Stimulated activated CD4-positive, alpha-beta T cell treated with anti-CD3 and anti-CD28 coated beads, Interleukin-1b, Interleukin-23, amount 100 ng/mL, for 48 hours (primary cell): ENCODE measurements at regions not wholly inside any gene's neighbourhood (a gene's known extent, or its start where the extent isn't known, plus 50 kb on each side); places are given as distances from the start of the nearest gene placed in this dataset.
"Not testable (repeated sequence)": the region's sequence is repeated elsewhere in the genome, so short reads cannot be mapped to it uniquely, and the experiment has no call there.

Source experiments
- DNase-seq: peaks from one replicate; pipeline ENCODE4 v3.0.0-alpha.2; 2020

DNA sequence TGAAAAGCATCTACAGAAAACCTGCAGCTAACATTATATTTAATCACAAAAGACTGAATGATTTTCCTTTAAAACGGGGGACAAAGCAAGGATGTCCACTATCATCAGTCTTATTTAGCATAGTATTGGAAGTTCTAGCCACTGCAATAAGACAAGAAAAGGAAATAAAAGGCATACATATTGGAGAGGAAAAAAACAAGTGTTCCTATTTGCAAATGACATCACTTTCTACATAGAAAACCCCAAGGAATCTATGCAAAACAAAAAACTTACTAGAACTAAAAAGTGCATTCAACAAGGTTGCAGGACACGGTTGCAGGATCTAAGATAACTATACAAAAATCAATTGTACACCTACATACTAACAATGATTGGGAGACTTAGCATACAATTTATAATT is 101.6 kb upstream of the MEF2A start:
- DNase-seq: no peak

DNA sequence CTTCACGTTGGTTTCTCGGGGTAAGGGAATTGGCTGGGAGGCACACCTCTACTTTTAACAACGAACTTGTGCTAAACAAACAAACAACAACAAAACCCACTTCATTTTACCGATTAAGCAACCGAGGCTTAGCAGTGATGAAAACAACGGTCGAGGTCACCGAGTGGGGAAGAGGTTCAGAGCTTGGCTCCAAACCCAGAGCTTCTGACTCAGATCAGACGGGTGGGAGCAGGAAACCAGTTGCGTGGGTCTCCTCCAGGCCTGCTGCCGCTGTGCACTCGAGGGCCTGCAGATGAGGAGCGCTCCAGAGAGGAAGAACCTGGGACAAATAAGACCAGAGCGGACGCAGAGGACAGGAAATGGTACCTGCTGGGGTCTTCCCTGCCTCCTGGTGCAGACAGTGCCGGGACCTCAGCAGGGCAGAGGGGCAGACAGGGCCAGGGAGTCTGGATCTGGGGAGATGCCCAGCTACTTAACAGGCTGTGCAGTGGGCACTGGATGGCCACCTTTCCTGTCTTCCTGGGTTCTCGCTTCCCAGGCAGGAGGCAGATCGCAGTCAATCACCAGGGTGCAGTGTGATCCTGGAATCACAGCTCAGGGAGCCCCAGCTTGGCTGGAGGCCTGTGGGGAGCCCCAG is 99.0 kb upstream of the MEF2A start:
- DNase-seq: no peak

GRCh38 chr15:99467338-99467720 is 98.5 kb upstream of the MEF2A start:
- no peak for DNase-seq

DNA sequence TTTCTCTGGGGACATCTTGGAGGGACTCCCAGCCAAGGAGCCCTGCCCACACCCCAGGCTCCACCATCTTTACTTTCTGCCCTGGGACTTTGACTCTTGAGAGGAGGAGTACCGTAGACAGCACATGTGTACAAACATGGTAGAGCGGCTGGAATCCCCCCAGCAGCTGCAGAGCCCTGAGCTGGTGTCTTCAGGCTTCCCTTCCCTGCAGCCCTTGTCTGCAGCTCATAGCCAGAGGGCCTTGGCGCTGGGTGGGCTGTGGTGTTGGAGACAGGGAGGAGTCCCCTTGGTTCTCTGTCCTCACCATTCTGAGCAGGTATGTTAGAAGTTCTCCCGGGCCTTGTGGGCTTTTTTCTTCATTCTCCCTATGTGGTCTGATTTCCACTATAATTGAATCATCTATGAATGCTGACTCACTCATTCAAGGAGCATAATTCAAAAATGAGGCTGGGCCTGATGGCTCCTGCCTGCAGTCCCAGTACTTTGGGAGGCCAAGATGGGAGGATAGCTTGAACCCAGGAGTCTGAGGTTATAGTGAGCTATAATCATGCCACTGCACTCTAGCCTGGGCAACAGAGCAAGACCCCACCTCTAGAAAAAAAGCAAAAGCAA is 97.8 kb upstream of the MEF2A start:
- DNase-seq: no peak

DNA sequence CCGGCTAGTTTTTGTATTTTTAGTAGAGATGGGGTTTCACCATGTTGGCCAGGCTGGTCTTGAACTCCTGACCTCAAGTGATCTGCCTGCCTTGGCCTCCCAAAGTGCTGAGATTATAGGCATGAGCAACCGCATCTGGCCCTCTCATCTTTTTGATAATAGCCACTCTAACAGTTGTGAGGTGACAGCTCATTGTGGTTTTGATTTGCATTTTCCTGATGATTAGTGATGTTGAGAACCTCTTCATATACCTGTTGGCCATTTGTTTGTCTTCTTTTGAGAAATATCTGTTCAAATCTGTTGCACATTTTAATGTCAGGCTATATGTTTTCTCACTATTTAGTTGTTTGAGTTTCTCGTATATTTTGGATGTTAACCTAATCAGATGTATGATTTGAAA is 95.6 kb upstream of the MEF2A start:
- DNase-seq: not testable (repeated sequence)

DNA sequence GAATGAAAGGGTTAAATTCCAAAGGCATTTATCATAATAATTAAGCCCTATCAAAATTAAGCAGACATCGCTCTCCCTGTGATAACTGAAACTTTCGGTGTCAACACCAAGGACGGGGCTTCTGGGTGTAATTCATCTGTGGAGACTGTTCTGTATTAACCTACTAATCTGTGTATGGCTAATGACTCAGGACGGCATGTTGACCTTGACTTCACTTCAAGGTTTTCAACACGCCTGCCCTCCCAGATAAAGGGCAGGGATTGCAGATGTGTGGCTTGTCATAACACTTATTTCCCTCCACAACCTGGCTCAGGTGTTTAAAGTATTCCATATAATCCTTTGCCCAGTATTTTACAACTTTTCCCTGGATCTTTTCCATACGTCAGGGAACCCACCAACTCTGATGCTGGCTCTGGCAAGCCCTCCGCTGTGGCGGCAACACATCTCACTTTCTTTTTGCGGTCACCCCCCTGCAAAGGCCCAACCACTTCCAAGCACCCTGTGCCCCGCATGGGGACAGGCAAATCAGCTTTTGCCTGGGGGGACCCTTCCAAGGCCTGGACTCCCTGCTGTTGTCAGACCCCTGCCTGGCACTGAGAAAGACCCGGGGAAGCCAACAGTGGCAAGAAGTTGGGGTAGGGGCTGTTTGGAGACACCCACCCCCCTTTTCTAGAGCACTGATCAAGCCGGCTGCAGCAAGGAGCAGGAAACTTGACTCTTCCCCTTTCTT is 93.2 kb upstream of the MEF2A start:
- no peak for DNase-seq

DNA sequence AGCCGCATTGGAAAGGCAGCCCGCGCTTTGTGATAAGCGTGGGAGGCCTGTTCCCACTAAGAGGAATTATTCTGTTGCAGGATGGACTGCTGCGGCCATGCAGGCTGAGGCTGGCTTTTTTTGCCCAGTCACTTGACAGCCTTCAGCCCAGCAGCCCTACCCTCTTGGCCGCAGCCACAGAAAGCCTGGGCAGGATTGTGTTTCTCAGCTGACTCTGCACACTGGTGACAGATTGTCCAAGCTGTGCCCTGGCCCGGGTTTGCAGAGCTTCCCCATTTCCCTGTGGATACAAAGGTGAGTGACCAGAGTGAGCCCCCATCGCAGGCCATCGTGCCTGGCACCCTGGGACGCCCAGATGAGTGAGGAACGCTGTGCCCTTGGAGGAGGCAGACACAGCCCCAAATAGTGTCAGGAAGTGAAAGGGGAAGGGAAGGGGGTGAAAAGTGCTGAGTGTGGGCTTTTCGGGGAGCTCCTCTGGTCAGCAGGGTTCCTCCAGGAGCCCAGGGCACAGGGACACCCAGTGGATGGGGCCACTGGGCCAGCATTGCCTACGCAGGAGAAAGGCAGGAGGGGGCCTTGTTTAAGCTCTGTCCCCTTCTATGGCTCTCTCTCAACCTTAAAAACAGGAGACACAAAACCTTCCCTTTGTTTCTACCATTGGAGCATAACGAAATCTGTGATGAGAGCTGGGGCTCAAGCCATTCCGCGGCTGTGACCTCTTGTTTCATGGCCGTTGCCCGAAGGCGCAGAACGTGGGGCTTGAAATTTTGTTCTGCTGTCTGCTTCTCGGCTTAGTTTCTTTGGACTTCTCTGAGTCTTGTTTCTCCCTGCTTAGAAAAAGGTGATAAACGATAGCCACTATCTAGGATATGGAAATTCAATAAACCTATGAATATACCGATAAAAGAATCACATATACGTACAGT is 91.5 kb upstream of the MEF2A start:
- DNase-seq: no peak

- DNase-seq: no peak
Measured at GRCh38 chr15:99474909-99475753, 90.7 kb upstream of the MEF2A start.

DNA sequence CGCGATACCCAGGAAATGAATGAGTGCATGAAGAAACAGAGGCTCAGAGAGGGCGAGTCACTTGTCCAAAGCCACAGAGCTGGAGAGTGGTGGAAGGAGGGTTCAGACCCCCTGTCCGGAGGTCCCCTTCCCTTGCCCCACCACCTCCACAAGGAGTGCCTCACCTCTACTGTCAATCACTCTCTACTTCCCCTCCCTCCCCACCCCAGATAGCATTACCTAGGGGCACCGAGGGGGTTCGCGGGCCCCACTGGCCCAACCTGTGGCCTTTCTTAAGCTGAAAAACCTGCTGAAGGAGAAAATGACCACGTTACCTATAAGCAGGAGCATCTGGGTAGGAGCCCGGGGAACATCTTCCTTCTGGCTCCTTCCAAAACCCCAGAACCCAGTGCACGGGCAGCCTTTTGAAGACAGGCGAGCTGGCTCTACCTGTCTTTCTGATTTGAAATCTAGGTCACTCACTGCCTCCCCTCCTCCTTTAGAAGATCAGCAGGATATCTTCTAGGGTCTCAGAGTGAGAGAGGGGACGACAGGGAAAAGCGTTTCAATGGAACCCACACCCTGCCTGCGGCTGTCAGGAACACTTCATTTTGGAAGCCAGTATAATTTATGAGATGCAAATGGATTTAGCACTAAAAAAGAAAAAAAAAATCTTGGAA is 89.9 kb upstream of the MEF2A start:
- DNase-seq: no peak

GRCh38 chr15:99476413-99477222 is 89.2 kb upstream of the MEF2A start:
- no peak for DNase-seq

GRCh38 chr15:99477791-99478471 is 87.9 kb upstream of the MEF2A start:
- no peak for DNase-seq

GRCh38 chr15:99478977-99479376 is 86.8 kb upstream of the MEF2A start:
- DNase-seq: no peak

- DNase-seq: no peak
Measured at GRCh38 chr15:99480016-99480810, 85.6 kb upstream of the MEF2A start.

GRCh38 chr15:99481113-99481950 is 84.5 kb upstream of the MEF2A start:
- no peak for DNase-seq

DNA sequence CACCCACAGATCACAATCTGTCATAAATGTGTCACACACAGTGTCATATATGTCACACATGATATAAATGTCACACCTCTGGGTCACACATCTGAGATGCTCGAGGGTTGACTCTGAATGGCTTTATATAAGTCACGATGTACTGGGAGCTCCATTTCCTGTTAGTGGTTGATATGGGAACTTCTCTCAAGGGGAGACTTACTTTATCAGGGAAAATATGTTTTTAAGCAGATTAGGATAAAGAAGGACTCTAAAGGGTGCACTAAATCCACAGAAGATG is 83.9 kb upstream of the MEF2A start:
- DNase-seq: no peak

DNA sequence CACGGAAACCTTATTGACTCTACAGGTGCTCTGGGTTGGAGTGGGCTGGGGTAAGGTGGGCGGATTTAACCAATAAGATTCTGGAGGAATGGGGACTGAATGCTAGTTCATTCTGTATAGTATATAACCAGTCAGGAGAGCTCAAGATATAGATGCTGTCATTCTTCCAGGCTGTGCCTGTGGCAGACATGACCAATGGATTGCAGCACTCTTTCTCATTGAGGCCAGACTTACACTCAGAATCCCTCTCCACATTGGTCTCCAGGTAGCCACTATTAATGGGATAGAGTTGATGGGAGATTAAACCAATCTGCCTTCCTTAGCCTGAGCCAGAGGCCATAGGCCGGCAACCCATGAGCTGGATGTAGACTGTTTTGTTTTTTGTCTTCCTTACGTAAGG is 82.8 kb upstream of the MEF2A start:
- DNase-seq: no peak

DNA sequence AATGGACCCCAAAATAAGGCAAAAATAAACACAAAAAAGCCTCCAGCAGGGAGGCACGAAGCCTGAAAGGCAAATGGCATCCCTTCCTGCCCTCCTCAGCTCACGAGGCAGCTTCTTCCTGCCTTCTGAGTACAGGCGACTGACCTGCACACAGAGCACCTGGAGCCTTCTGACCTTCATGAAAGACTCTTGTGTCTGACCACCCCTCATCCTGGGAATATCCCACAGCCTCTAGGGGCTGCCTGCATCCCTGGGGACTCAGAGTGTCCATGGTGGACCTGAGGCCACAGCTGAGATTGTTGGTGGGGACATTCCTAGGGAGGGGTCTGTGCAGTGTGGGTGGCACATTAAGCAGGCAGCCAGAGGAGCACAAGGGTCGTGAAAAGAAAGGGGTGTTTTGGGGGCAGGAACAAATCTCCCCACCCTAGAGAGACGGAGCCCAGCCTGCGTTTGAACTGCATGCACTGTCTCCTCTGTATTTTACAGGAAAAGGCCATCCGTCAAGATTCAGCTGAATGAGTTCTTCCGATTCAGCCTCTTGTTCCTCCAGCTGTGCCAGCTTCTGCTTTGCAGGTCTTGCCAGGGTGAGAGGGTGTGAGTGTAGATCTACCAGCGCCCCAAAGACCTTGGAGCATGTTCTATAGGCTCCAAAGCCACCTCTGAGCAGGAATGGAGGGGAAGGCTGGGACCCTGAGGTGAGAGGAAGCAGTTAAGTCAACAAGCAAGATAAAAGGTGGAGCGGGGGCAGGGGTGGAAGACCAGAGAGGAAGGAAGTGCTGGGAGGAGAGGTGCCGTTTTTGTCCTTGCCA is 80.4 kb upstream of the MEF2A start:
- no peak for DNase-seq

DNA sequence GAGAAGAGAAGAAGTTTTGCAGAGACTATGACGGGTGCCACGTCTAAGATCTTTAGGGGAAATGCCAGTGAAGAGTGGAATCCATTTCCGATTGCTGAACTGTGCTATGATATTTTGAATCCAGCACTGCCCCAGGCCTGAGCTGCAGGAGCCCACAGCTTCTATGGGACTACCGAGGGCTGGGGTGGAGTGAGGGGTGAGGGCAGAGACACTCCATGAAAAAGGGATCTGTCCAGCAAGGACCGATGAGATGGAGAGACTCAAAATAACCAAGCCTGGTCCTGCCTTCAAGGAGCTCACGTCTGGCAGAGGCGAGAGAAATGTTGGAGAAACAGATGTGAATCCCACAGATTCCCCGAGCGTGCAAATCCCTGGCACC is 79.8 kb upstream of the MEF2A start:
- no peak for DNase-seq
